K562 (cell line): ENCODE measurements at regions not wholly inside any gene's neighbourhood (a gene's known extent, or its start where the extent isn't known, plus 50 kb on each side); places are given as distances from the start of the nearest gene placed in this dataset.

ENCODE experiments used
- FOSL1 ChIP-seq: fragments of 200-800 bp; sonication (Bioruptor generic); conservative IDR thresholded peaks from 2 replicates; pipeline ENCODE4 v1.6.1; 2016; ENCODE audit warnings: missing genetic modification characterization, missing compliant biosample characterization
- FOXM1 ChIP-seq, 2 experiments: fragments of 450-650 bp in 1 of 2; sonication (generic) in 1 of 2; formaldehyde crosslinking in 1 of 2; IDR thresholded peaks; 2 replicates each; pipeline versions ENCODE4 v1.6.1 to v1.9.0; 2017 to 2022; ENCODE audit warnings: low read depth in 2 of 2, mild to moderate bottlenecking in 2 of 2, missing genetic modification reagents in 1 of 2, moderate library complexity in 1 of 2
- GTF2F1 ChIP-seq: IDR thresholded peaks from 2 replicates; pipeline ENCODE4 v1.6.1; 2011; ENCODE audit warnings: low read depth, low read length, improper control_type of control experiment
- KAT8 ChIP-seq: fragments of 450-650 bp; IDR thresholded peaks from 2 replicates; pipeline ENCODE4 v1.6.1; 2016; ENCODE audit warnings: low read depth, mild to moderate bottlenecking
- POLR2AphosphoS5 ChIP-seq: IDR thresholded peaks from 2 replicates; pipeline ENCODE4 v1.6.1; 2011; ENCODE audit warnings: mild to moderate bottlenecking, low read depth, low read length, moderate library complexity; ENCODE audit not compliant: control insufficient read depth, insufficient read depth
- SPI1 ChIP-seq: IDR thresholded peaks from 2 replicates; pipeline ENCODE4 v1.6.1; 2011; ENCODE audit warnings: low read depth, low read length, control low read depth, borderline replicate concordance
- TF ChIP-seq, protein P1 (sequence below), 3 experiments: IDR thresholded peaks in 2 of 3; conservative IDR thresholded peaks in 1 of 3; 2 replicates each; pipeline ENCODE4 v1.5.1; 2011 to 2012; ENCODE audit warnings: low read length in 3 of 3, mild to moderate bottlenecking in 3 of 3, control low read depth in 2 of 3, improper control_type of control experiment in 1 of 3, inconsistent platforms in 1 of 3, low read depth in 1 of 3, mixed read lengths in 1 of 3, moderate library complexity in 1 of 3; ENCODE audit not compliant: insufficient read depth in 2 of 3
- TF ChIP-seq, protein P2 (sequence below): fragments of 250-450 bp; sonication (Bioruptor Pico); IDR thresholded peaks from 2 replicates; pipeline ENCODE4 v1.8.0; 2021; ENCODE audit warnings: moderate library complexity, mild to moderate bottlenecking, inconsistent platforms

DNA sequence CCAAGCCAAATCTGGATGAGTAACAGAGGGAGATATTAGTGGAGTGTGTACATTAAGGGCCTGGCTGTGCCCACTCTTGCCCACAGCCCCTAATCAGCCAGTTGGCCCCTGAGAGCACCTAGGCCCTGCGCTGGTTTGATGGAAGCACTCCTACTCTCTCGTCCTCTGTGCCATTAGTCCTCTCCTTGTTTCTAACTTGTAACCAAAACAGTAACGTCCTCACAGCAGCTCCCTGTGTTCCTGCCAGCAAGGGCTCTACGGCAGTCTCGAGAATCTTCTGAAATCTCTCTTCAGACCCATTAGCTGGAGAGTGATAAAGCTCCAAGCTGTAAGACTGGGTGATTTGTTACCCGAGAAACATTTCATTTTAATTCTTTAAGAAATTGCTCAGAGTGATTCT lies 76.1 kb downstream of the LRRC30 start:
- TF ChIP-seq FOXM1 (IDR thresholded peaks at IDR 0.05; ENCODE audit: low read depth), result no peak
- TF ChIP-seq FOXM1 (CRISPR knock-in tag; IDR thresholded peaks at IDR 0.05; ENCODE audit: low read depth), result no peak
- TF ChIP-seq GTF2F1, result no peak
- no peak for TF ChIP-seq KAT8
- TF ChIP-seq, protein P1, sequence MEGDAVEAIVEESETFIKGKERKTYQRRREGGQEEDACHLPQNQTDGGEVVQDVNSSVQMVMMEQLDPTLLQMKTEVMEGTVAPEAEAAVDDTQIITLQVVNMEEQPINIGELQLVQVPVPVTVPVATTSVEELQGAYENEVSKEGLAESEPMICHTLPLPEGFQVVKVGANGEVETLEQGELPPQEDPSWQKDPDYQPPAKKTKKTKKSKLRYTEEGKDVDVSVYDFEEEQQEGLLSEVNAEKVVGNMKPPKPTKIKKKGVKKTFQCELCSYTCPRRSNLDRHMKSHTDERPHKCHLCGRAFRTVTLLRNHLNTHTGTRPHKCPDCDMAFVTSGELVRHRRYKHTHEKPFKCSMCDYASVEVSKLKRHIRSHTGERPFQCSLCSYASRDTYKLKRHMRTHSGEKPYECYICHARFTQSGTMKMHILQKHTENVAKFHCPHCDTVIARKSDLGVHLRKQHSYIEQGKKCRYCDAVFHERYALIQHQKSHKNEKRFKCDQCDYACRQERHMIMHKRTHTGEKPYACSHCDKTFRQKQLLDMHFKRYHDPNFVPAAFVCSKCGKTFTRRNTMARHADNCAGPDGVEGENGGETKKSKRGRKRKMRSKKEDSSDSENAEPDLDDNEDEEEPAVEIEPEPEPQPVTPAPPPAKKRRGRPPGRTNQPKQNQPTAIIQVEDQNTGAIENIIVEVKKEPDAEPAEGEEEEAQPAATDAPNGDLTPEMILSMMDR (IDR thresholded peaks at IDR 0.05 in 2 of 3, conservative IDR thresholded peaks at IDR 0.05 in 1 of 3; ENCODE audit: insufficient read depth in 2 of 3, low read depth in 1 of 3, low read length in 3 of 3), result no peak
- TF ChIP-seq, protein P2, sequence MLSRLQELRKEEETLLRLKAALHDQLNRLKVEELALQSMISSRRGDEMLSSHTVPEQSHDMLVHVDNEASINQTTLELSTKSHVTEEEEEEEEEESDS (CRISPR knock-in tag), result no peak
- TF ChIP-seq POLR2AphosphoS5, result no peak
- no peak for TF ChIP-seq FOSL1 (tag)
- TF ChIP-seq SPI1, result no peak
